AG04449 (cell line): ENCODE measurements at regions not wholly inside any gene's neighbourhood (a gene's known extent, or its start where the extent isn't known, plus 50 kb on each side); places are given as distances from the start of the nearest gene placed in this dataset.

Experiments used
- CTCF ChIA-PET: fragments of 350-600 bp; formaldehyde crosslinking; extraction: SDS; loops from one replicate; lab custom pipeline; 2021; ENCODE audit warnings: antibody characterized with exemption; lab: Yijun Ruan, JAX
- POLR2A ChIA-PET: fragments of 400-600, 350-600 bp; formaldehyde crosslinking; extraction: SDS; loops from one replicate; lab custom pipeline; 2020; ENCODE audit warnings: antibody characterized with exemption, inconsistent platforms; lab: Yijun Ruan, JAX
- DNase-seq: peaks from one replicate; pipeline ENCODE4 v3.0.0-alpha.2; 2010; ENCODE audit warnings: low read depth, low spot score
- H3K4me3 ChIP-seq: 2 replicates; pipeline ENCODE4 v1.5.1; 2011; ENCODE audit warnings: low read depth, mild to moderate bottlenecking, control low read depth, low read length
- TF ChIP-seq, protein P1 (sequence below): IDR thresholded peaks from one replicate; pipeline ENCODE4 v1.5.1; 2011; ENCODE audit warnings: mild to moderate bottlenecking, moderate library complexity, low read length, control low read depth, inconsistent platforms; ENCODE audit not compliant: insufficient read depth; ENCODE audit errors: missing control alignments

DNA sequence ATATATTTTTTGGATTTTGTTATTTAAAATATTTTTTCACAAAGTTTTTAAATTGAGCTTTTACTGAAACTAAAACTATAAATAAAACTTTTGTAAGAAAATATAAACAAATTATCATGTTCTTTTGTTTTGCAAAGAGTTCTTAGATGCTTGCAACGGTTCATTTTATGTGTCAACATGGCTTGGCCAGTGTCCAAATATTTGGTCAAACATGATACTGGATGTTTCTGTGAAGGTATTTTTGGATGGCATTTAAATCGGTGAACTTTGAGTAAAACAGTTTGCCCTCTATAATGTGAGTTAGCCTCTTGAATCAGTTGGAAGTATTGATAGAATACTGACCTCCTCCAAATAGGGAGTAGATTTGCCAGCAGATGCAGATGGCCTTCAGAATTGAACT, 612.6 kb upstream of the NECTIN3 start:
- no peak for DNase-seq
- ChIA-PET CTCF (no interaction called here), POLR2A (no interaction called here)
- TF ChIP-seq, protein P1, sequence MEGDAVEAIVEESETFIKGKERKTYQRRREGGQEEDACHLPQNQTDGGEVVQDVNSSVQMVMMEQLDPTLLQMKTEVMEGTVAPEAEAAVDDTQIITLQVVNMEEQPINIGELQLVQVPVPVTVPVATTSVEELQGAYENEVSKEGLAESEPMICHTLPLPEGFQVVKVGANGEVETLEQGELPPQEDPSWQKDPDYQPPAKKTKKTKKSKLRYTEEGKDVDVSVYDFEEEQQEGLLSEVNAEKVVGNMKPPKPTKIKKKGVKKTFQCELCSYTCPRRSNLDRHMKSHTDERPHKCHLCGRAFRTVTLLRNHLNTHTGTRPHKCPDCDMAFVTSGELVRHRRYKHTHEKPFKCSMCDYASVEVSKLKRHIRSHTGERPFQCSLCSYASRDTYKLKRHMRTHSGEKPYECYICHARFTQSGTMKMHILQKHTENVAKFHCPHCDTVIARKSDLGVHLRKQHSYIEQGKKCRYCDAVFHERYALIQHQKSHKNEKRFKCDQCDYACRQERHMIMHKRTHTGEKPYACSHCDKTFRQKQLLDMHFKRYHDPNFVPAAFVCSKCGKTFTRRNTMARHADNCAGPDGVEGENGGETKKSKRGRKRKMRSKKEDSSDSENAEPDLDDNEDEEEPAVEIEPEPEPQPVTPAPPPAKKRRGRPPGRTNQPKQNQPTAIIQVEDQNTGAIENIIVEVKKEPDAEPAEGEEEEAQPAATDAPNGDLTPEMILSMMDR = no peak
- H3K4me3 ChIP-seq = no peak overlapping the region

DNA sequence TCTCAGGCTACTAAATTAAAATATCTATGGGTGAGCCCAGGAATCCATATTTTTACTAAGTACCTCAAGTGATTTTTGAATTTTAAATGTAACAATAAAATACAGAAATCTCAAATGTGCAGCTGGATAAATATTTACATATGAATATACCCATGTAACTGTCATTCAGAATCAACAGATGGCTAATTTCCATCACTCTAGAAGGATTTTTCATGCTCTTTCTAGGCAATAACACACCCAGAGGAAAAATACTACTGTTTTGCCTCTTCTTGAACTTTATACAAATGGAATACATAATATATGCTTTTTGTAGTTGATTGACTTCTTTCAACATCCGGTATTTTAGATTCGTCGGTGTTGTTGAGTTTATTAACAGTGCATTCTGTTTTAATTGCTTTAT, 601.3 kb upstream of the NECTIN3 start:
- CTCF ChIA-PET = no interaction called here

DNA sequence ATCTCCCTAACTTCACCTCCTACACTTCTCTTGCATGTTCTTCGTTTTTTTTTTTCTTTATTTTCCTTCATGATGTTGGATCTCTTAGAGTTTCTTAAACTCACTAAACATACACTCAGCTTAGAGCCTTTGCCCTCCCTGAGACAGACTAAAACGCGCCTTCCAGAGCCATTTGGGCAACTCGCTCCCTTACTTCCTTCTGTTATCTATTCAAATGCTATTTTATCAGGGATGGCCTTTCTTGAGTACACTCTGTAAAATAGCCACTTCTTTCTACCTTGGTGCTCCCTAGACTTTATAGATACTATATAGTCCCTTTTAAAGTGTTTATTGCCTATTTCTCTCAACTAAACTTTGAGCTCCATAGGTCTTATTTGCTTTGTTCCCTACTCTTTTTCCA, 598.2 kb upstream of the NECTIN3 start:
- no peak for DNase-seq
- POLR2A ChIA-PET = no interaction called here
- CTCF ChIA-PET = no interaction called here
- no peak overlapping the region for H3K4me3 ChIP-seq
- TF ChIP-seq, protein P1 = no peak

More for the DNA sequence above, 601.3 kb upstream of the NECTIN3 start:
- no peak overlapping the region for H3K4me3 ChIP-seq
- DNase-seq = no peak
- TF ChIP-seq, protein P1 = no peak
- POLR2A ChIA-PET = no interaction called here

DNA sequence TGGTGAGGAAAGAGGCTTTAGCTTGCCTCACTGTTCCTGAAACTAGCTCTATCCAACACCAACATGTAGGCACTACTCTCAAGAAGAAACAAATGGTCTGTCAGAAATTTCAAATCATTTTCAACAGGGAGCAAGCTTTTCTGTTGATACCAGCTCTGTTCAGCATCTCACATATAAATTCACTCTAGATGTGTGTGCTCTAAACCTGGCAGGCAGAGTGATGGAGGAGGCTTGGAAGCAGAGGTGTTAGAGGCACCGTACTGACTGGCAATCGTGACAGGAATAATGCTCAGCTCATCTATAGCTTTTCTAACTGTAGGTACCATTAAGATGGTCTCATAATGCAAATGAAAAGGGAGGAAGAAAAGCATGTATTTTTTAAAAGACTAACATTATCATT, 597.2 kb upstream of the NECTIN3 start:
- POLR2A ChIA-PET = no interaction called here
- TF ChIP-seq, protein P1 = no peak
- DNase-seq = no peak
- CTCF ChIA-PET = no interaction called here
- no peak overlapping the region for H3K4me3 ChIP-seq

DNA sequence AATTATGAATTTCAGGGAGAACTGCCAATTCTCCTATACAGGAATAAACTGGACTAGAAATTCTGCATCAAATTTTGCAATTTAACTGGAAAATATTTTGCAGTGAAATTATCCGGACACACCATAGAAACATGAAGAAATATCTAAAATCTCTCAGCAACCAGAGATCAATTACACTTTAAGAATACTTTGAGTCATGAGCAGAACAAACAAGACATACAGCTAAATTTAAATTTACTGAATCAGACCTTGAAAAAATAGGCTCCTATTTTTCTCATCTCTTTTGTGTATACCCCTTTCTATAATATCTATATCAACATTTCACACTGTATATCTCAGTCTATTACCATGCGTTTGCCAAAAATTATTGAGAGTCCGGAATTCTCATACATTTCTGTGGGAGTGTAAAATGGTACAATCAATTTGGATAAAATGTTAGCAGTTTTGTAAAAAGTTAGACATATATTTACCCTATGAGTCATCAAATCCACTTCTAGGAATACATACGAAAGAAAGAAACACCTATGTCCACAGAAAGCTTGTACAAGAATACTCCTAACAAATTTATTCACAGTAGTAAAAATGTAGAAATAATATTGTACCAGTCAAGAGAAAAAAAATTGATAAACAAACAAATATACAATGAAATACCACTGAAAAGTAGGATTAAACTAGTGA, 593.1 kb upstream of the NECTIN3 start:
- TF ChIP-seq, protein P1 = no peak
- H3K4me3 ChIP-seq = no peak overlapping the region
- DNase-seq = no peak
- POLR2A ChIA-PET = no interaction called here
- CTCF ChIA-PET = no interaction called here

DNA sequence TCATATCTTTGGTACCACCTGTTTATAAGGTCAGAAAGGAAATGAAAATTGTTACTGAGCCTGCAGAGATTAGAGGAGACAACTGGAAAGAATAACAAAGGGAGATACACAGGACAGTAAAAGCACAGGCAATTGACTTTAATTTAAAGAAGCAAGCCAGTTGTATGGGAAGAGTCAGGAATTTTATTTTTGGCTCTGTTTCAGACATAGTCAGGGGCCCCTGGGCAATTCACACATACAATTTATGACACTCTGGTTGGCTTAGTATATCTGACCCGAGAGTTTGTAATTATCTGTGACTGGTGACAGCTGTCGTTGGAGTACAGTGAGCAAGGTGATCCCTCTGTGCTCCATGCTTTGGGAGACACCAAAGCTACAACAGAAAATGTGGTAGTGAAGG, 591.9 kb upstream of the NECTIN3 start:
- CTCF ChIA-PET = no interaction called here

More for the DNA sequence above, 591.9 kb upstream of the NECTIN3 start:
- TF ChIP-seq, protein P1 = no peak
- H3K4me3 ChIP-seq = no peak overlapping the region
- no peak for DNase-seq
- POLR2A ChIA-PET = no interaction called here
